Stomach (tissue), 8 donors: ENCODE measurements at regions not wholly inside any gene's neighbourhood (a gene's known extent, or its start where the extent isn't known, plus 50 kb on each side); places are given as distances from the start of the nearest gene placed in this dataset.

Experiments
- DNase-seq, 2 donors: peaks; one replicate each; pipeline versions ENCODE4 v3.0.0 to v3.0.0-alpha.2; 2013 to 2019
- H3K27ac ChIP-seq, 5 donors: fragments of 200-600 bp in 4 of 5; sonication (generic) in 4 of 5; one replicate each; pipeline ENCODE4 v1.5.1; 2013 to 2019; ENCODE audit warnings: mild to moderate bottlenecking in 1 of 5, moderate library complexity in 1 of 5
- H3K27me3 ChIP-seq, 3 donors: fragments of 200-600 bp; sonication (generic); one replicate each; pipeline ENCODE4 v1.5.1; 2017 to 2019; ENCODE audit warnings: mixed run types in 1 of 3
- H3K36me3 ChIP-seq, 4 donors: fragments of 200-600 bp; sonication (generic); 1 replicate in 3 of 4; 2 replicates in 1 of 4; pipeline ENCODE4 v1.5.1; 2016 to 2019
- H3K4me1 ChIP-seq, 4 donors: fragments of 200-600 bp; sonication (generic); one replicate each; pipeline ENCODE4 v1.5.1; 2016 to 2019
- H3K4me3 ChIP-seq, 4 donors: fragments of 200-600 bp; sonication (generic) in 3 of 4; one replicate each; pipeline ENCODE4 v1.5.1; 2016 to 2019; ENCODE audit warnings: mild to moderate bottlenecking in 1 of 4
- H3K9me3 ChIP-seq, 4 donors: fragments of 200-600 bp; sonication (generic); one replicate each; pipeline ENCODE4 v1.5.1; 2016 to 2019
- CTCF ChIP-seq, 7 experiments: fragments of 450-650 bp in 4 of 7; fragments of 200-600 bp in 3 of 7; sonication (generic) in 3 of 7; IDR thresholded peaks; one replicate each; pipeline ENCODE4 v1.5.1; 2016 to 2019; ENCODE audit warnings: antibody characterized with exemption in 7 of 7, control low read depth in 2 of 7, mild to moderate bottlenecking in 1 of 7
- EP300 ChIP-seq: sonication (generic); formaldehyde crosslinking; IDR thresholded peaks from one replicate; pipeline ENCODE4 v1.6.1; 2017; ENCODE audit warnings: antibody characterized with exemption
- POLR2A ChIP-seq, 4 donors: fragments of 450-650 bp; IDR thresholded peaks; one replicate each; pipeline ENCODE4 v1.6.1; 2016; ENCODE audit warnings: antibody characterized with exemption in 4 of 4, control low read depth in 2 of 4, mild to moderate bottlenecking in 1 of 4, moderate library complexity in 1 of 4
- POLR2AphosphoS5 ChIP-seq, 3 donors: sonication (generic); formaldehyde crosslinking; IDR thresholded peaks; one replicate each; pipeline ENCODE4 v1.6.1; 2016; ENCODE audit warnings: antibody characterized with exemption in 3 of 3
- WGBS, 5 donors: extraction: QIAGEN DNeasy Blood & Tissue Kit in 3 of 5; methylation state at CpG; one replicate each; pipeline versions ENCODE4 v1.1.5 to v1.1.7; 2013 to 2018; 5-methylcytosine and 5-hydroxymethylcytosine counted together
- intact Hi-C: fragments of 100-400 bp; cut with DNase I; formaldehyde crosslinking; loops from one replicate; pipeline ENCODE4 v1.15.1; 2023; ENCODE audit warnings: low total_unique reads
- donor health status: healthy with polysubstance abuse.
- donor health status: Bipolar disorder and iron deficiency.
- donor health status: healthy.

GRCh38 chr20:59412181-59412580 lies 111.8 kb downstream of the EDN3 start:
- DNase-seq: peak in 1 of 2 donors; percentile 39
- Histone ChIP-seq H3K4me1 (no peaks in the 10 kb centered on the region), H3K9me3 (peaks cover 0 to 3% (median 0%) of the 10 kb centered on the region in 4 donors), H3K4me3 (no peak overlapping the region), H3K27me3 (peaks cover 0 to 45% (median 0%) of the 10 kb centered on the region in 3 donors), H3K27ac (no peak overlapping the region), H3K36me3 (no peaks in the 10 kb centered on the region)
- no peak for TF ChIP-seq EP300
- no peak for TF ChIP-seq CTCF (IDR thresholded peaks at IDR 0.05)
- intact Hi-C loops: no loop called here
- 71 to 80% (median 77%) methylated on average over 6 of the region's 6 CpGs for WGBS, 5 donors

- H3K27ac ChIP-seq: no peak overlapping the region
- H3K9me3 ChIP-seq: peaks cover 0 to 3% (median 0%) of the 10 kb centered on the region in 4 donors
- H3K27me3 ChIP-seq: peaks cover 0 to 50% (median 5%) of the 10 kb centered on the region in 3 donors
- no peak for DNase-seq
- no peaks in the 10 kb centered on the region for H3K4me1 ChIP-seq
- H3K36me3 ChIP-seq: no peaks in the 10 kb centered on the region
- H3K4me3 ChIP-seq: no peak overlapping the region
- TF ChIP-seq CTCF (IDR thresholded peaks at IDR 0.05) (no peak), EP300 (no peak)
- intact Hi-C loops: no loop called here
- WGBS, 5 donors: 36 to 59% (median 45%) methylated on average over 3 to 6 of the region's 6 CpGs
Observed at GRCh38 chr20:59412875-59413284, 112.5 kb downstream of the EDN3 start.

GRCh38 chr20:59413326-59413865 lies 113.0 kb downstream of the EDN3 start:
- H3K36me3 ChIP-seq: no peaks in the 10 kb centered on the region
- no peak overlapping the region for H3K27ac ChIP-seq
- intact Hi-C loops: no loop called here
- no peak for DNase-seq
- peaks cover 0 to 3% (median 0%) of the 10 kb centered on the region in 4 donors for H3K9me3 ChIP-seq
- 85 to 90% (median 86%) methylated on average over 6 of the region's 6 CpGs for WGBS, 5 donors
- peaks cover 0 to 51% (median 6%) of the 10 kb centered on the region in 3 donors for H3K27me3 ChIP-seq
- no peaks in the 10 kb centered on the region for H3K4me1 ChIP-seq
- no peak overlapping the region for H3K4me3 ChIP-seq
- TF ChIP-seq POLR2A (IDR thresholded peaks at IDR 0.05): no peak
- no peak for TF ChIP-seq EP300
- TF ChIP-seq POLR2AphosphoS5 (IDR thresholded peaks at IDR 0.05): no peak
- TF ChIP-seq CTCF (IDR thresholded peaks at IDR 0.05): no peak

GRCh38 chr20:59414936-59415623 lies 114.7 kb downstream of the EDN3 start:
- Histone ChIP-seq H3K9me3 (peaks cover 0 to 3% (median 0%) of the 10 kb centered on the region in 4 donors), H3K27ac (no peak overlapping the region), H3K4me1 (no peaks in the 10 kb centered on the region), H3K36me3 (no peaks in the 10 kb centered on the region), H3K4me3 (no peak overlapping the region), H3K27me3 (peaks cover 0 to 43% (median 6%) of the 10 kb centered on the region in 3 donors)
- no peak for TF ChIP-seq EP300
- TF ChIP-seq POLR2A (IDR thresholded peaks at IDR 0.05): no peak
- TF ChIP-seq CTCF (IDR thresholded peaks at IDR 0.05): no peak
- TF ChIP-seq POLR2AphosphoS5 (IDR thresholded peaks at IDR 0.05): no peak
- 84 to 92% (median 91%) methylated on average over 18 of the region's 18 CpGs for WGBS, 5 donors
- intact Hi-C loops: no loop called here
- DNase-seq: no peak
